Fibroblast of skin of scalp (primary cell): ENCODE measurements at regions not wholly inside any gene's neighbourhood (a gene's known extent, or its start where the extent isn't known, plus 50 kb on each side); places are given as distances from the start of the nearest gene placed in this dataset.
"Not testable (repeated sequence)": the region's sequence is repeated elsewhere in the genome, so short reads cannot be mapped to it uniquely, and the experiment has no call there.

Source experiments
- DNase-seq: peaks from one replicate; pipeline ENCODE4 v3.0.0-alpha.2; 2013

- not testable (repeated sequence) for DNase-seq
Observed at GRCh38 chr1:849873-850272, 73.8 kb upstream of the SAMD11 start.

- not testable (repeated sequence) for DNase-seq
Observed at GRCh38 chr1:850318-850717, 73.4 kb upstream of the SAMD11 start.

- DNase-seq, result not testable (repeated sequence)
Observed at GRCh38 chr1:851398-851797, 72.3 kb upstream of the SAMD11 start.

GRCh38 chr1:851841-852240 lies 71.9 kb upstream of the SAMD11 start:
- not testable (repeated sequence) for DNase-seq

- not testable (repeated sequence) for DNase-seq
Observed at GRCh38 chr1:855202-855981, 68.3 kb upstream of the SAMD11 start.

GRCh38 chr1:856541-857057 lies 67.1 kb upstream of the SAMD11 start:
- DNase-seq, result not testable (repeated sequence)

- not testable (repeated sequence) for DNase-seq
Observed at GRCh38 chr1:857926-858648, 65.6 kb upstream of the SAMD11 start.

- DNase-seq, result peak; percentile 21
Observed at GRCh38 chr1:858649-859041, 65.1 kb upstream of the SAMD11 start.

GRCh38 chr1:860941-861340 lies 62.8 kb upstream of the SAMD11 start:
- DNase-seq, result not testable (repeated sequence)

GRCh38 chr1:861714-862113 lies 62.0 kb upstream of the SAMD11 start:
- no peak for DNase-seq

- not testable (repeated sequence) for DNase-seq
Observed at GRCh38 chr1:862601-863000, 61.1 kb upstream of the SAMD11 start.

- DNase-seq, result not testable (repeated sequence)
Observed at GRCh38 chr1:865633-866032, 58.1 kb upstream of the SAMD11 start.

- no peak for DNase-seq
Observed at GRCh38 chr1:866095-866494, 57.6 kb upstream of the SAMD11 start.

- DNase-seq, result not testable (repeated sequence)
Observed at GRCh38 chr1:866631-867299, 57.0 kb upstream of the SAMD11 start.

GRCh38 chr1:867550-867949 lies 56.2 kb upstream of the SAMD11 start:
- not testable (repeated sequence) for DNase-seq

GRCh38 chr1:869499-870244 lies 54.1 kb upstream of the SAMD11 start:
- peak; percentile 41 for DNase-seq
